Right atrium auricular region (tissue), 2 donors: ENCODE measurements at regions not wholly inside any gene's neighbourhood (a gene's known extent, or its start where the extent isn't known, plus 50 kb on each side); places are given as distances from the start of the nearest gene placed in this dataset.

Experiments
- DNase-seq: peaks from one replicate; pipeline ENCODE4 v3.0.0-alpha.2; 2019; ENCODE audit warnings: low spot score
- H3K27ac ChIP-seq, 2 donors: fragments of 200-600 bp; sonication (generic); 1 replicate in 1 of 2; 2 replicates in 1 of 2; pipeline ENCODE4 v1.5.1; 2016 to 2019
- H3K27me3 ChIP-seq, 2 donors: fragments of 200-600 bp; sonication (generic); one replicate each; pipeline versions ENCODE4 v1.5.1 to v1.6.0; 2017 to 2019
- H3K36me3 ChIP-seq: fragments of 200-600 bp; sonication (generic); one replicate; pipeline ENCODE4 v1.5.1; 2016
- H3K4me1 ChIP-seq, 2 donors: fragments of 200-600 bp; sonication (generic); one replicate each; pipeline versions ENCODE4 v1.5.1 to v1.6.0; 2017 to 2019
- H3K4me3 ChIP-seq, 2 donors: fragments of 200-600 bp; sonication (generic); 1 replicate in 1 of 2; 2 replicates in 1 of 2; pipeline ENCODE4 v1.5.1; 2017 to 2019; ENCODE audit warnings: mild to moderate bottlenecking in 1 of 2, moderate library complexity in 1 of 2
- H3K9me3 ChIP-seq, 2 donors: fragments of 200-600 bp; sonication (generic); one replicate each; pipeline ENCODE4 v1.5.1; 2019
- CTCF ChIP-seq, 2 donors: fragments of 200-600 bp; sonication (generic); IDR thresholded peaks; one replicate each; pipeline ENCODE4 v1.5.1; 2019; ENCODE audit warnings: antibody characterized with exemption in 2 of 2

GRCh38 chr11:15589070-15589626, 474.4 kb downstream of the INSC start:
- TF ChIP-seq CTCF (IDR thresholded peaks at IDR 0.05) = no peak
- Histone ChIP-seq H3K36me3 (no peaks in the 10 kb centered on the region), H3K4me1 (peaks cover 0 to 14% of the 10 kb centered on the region in 2 donors), H3K9me3 (no peaks in the 10 kb centered on the region), H3K27me3 (no peaks in the 10 kb centered on the region), H3K4me3 (no peak overlapping the region), H3K27ac (no peak overlapping the region)
- no peak for DNase-seq

- Histone ChIP-seq H3K9me3 (no peaks in the 10 kb centered on the region), H3K27me3 (no peaks in the 10 kb centered on the region), H3K4me3 (no peak overlapping the region), H3K27ac (no peak overlapping the region), H3K4me1 (peaks cover 0 to 6% of the 10 kb centered on the region in 2 donors), H3K36me3 (no peaks in the 10 kb centered on the region)
- no peak for TF ChIP-seq CTCF (IDR thresholded peaks at IDR 0.05)
- DNase-seq = no peak
Measured at GRCh38 chr11:15590132-15590531, 475.4 kb downstream of the INSC start.

GRCh38 chr11:15591112-15591537, 476.4 kb downstream of the INSC start:
- no peak for DNase-seq
- Histone ChIP-seq H3K36me3 (no peaks in the 10 kb centered on the region), H3K9me3 (no peaks in the 10 kb centered on the region), H3K4me1 (peaks cover 0 to 8% of the 10 kb centered on the region in 2 donors), H3K4me3 (no peak overlapping the region), H3K27ac (no peak overlapping the region), H3K27me3 (no peaks in the 10 kb centered on the region)
- TF ChIP-seq CTCF (IDR thresholded peaks at IDR 0.05) = no peak

GRCh38 chr11:15594607-15595006, 479.9 kb downstream of the INSC start:
- Histone ChIP-seq H3K4me3 (no peak overlapping the region), H3K9me3 (no peaks in the 10 kb centered on the region), H3K4me1 (peaks cover 0 to 9% of the 10 kb centered on the region in 2 donors), H3K27ac (no peak overlapping the region), H3K36me3 (no peaks in the 10 kb centered on the region), H3K27me3 (no peaks in the 10 kb centered on the region)
- no peak for DNase-seq
- no peak for TF ChIP-seq CTCF (IDR thresholded peaks at IDR 0.05)

- Histone ChIP-seq H3K27me3 (no peaks in the 10 kb centered on the region), H3K4me3 (no peak overlapping the region), H3K27ac (no peak overlapping the region), H3K36me3 (no peaks in the 10 kb centered on the region), H3K4me1 (peaks cover 0 to 28% of the 10 kb centered on the region in 2 donors), H3K9me3 (no peaks in the 10 kb centered on the region)
- TF ChIP-seq CTCF (IDR thresholded peaks at IDR 0.05) = no peak
- no peak for DNase-seq
Measured at GRCh38 chr11:15599376-15599775, 484.7 kb downstream of the INSC start.

GRCh38 chr11:15602047-15602446, 487.3 kb downstream of the INSC start:
- TF ChIP-seq CTCF (IDR thresholded peaks at IDR 0.05) = no peak

More at GRCh38 chr11:15602047-15602446, 487.3 kb downstream of the INSC start:
- Histone ChIP-seq H3K4me3 (no peak overlapping the region), H3K4me1 (peaks cover 0 to 36% of the 10 kb centered on the region in 2 donors), H3K27me3 (no peaks in the 10 kb centered on the region), H3K9me3 (no peaks in the 10 kb centered on the region), H3K36me3 (no peaks in the 10 kb centered on the region), H3K27ac (no peak overlapping the region)
- DNase-seq = no peak
